ENCODE measurements at regions not wholly inside any gene's neighbourhood (a gene's known extent, or its start where the extent isn't known, plus 50 kb on each side); places are given as distances from the start of the nearest gene placed in this dataset.

DNA sequence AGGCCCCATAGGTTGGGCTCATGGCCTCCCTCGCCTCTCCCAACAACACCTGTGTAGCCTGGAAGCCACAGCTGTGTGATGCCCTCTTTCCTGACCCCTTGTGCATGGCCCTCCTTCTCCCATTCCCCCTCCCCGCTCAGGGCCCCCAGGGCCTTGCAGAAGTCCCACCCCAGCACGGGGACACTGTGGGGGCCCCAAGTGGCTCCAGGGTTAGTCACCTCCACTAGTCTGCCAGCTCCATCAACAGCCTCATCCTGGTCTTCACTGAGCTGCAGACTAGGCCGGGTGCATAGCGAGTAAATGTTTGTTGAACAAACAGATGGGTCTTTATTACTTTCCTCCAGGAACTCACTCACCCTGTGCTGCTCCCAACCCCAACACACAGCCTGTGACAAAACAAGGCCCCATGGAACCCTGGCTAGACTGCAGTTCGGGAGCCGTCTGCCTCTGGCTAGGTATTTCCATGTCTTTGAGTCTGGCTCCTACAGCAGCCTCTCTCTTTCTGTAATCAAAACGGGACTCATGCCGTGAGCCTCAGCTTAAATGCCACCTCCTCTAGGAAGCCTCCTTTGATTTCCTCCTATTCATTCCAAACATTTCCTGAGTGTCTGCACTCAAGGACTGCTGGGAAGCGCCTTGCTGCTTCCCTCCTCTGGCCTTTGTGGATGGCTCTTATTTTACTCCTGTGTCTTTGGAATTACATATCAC is 109.9 kb upstream of the ID2 start:
- no peak for TF ChIP-seq POLR2AphosphoS5 (IDR thresholded peaks at IDR 0.05)
- no peak for TF ChIP-seq EP300 (IDR thresholded peaks at IDR 0.05; ENCODE audit: low read depth)
- TF ChIP-seq, protein P1, sequence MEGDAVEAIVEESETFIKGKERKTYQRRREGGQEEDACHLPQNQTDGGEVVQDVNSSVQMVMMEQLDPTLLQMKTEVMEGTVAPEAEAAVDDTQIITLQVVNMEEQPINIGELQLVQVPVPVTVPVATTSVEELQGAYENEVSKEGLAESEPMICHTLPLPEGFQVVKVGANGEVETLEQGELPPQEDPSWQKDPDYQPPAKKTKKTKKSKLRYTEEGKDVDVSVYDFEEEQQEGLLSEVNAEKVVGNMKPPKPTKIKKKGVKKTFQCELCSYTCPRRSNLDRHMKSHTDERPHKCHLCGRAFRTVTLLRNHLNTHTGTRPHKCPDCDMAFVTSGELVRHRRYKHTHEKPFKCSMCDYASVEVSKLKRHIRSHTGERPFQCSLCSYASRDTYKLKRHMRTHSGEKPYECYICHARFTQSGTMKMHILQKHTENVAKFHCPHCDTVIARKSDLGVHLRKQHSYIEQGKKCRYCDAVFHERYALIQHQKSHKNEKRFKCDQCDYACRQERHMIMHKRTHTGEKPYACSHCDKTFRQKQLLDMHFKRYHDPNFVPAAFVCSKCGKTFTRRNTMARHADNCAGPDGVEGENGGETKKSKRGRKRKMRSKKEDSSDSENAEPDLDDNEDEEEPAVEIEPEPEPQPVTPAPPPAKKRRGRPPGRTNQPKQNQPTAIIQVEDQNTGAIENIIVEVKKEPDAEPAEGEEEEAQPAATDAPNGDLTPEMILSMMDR (IDR thresholded peaks at IDR 0.05) = no peak
- no peak for TF ChIP-seq POLR2A (IDR thresholded peaks at IDR 0.05)
- DNase-seq = peak; percentile 28
- in situ Hi-C loops (cut with MboI; ENCODE audit: low pct_ligation_motif_present in 1 of 4, low pct_unique_long_range_greater_than_20kb in 1 of 4, low sequenced_read_pairs in 3 of 4) = no loop called here
- intact Hi-C loops (cut with DNase I; ENCODE audit: low total_unique reads) = no loop called here
- H3K36me3 ChIP-seq = no peaks in the 10 kb centered on the region
- no peaks in the 10 kb centered on the region for H3K9me3 ChIP-seq
- no peak overlapping the region for H3K4me3 ChIP-seq
- peak overlapping the region; percentile 21 to 72 (median 24) for H3K27ac ChIP-seq
- H3K27me3 ChIP-seq = no peaks in the 10 kb centered on the region
- WGBS, 2 donors (ENCODE audit: low coverage in 1 of 2) = 53 to 57% methylated on average over 1 to 10 of the region's 10 CpGs
- H3K4me1 ChIP-seq = peaks cover 0 to 26% (median 11%) of the 10 kb centered on the region in 4 donors

DNA sequence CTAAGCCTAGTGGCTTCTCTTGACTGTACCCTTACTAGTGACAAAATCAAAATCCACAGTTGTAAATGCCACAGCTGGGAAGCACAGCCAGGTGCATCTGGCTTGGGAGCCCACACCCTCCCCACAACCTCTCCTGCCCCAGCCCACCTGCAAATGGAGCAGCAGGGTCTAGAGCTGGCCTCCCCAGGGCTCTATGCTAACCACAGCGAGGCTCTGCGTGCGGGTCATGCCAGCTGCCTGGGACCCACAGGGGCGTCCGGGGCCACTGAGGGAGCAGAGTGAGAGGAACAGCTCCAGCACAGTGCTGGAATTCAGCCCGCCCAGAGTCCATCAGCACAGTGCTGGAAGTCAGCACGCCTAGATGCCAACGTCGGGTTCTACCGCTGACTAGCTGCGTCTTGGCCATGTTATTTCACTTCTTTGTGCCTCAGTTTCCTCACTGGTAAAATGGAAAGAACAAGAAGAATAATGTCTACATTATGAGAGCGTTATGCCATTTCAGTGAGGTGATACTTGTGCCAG is 109.1 kb upstream of the ID2 start:
- no peak for DNase-seq
- Histone ChIP-seq H3K36me3 (no peaks in the 10 kb centered on the region), H3K4me1 (peaks cover 0 to 26% (median 11%) of the 10 kb centered on the region in 4 donors), H3K4me3 (no peak overlapping the region), H3K27me3 (no peaks in the 10 kb centered on the region), H3K9me3 (no peaks in the 10 kb centered on the region), H3K27ac (peak overlapping the region in 2 of 4 donors; percentile 21 to 72)
- WGBS, 2 donors (ENCODE audit: low coverage in 1 of 2) = 94 to 95% methylated on average over 4 to 12 of the region's 12 CpGs
- TF ChIP-seq, protein P1 (IDR thresholded peaks at IDR 0.05) = no peak
- TF ChIP-seq POLR2A (IDR thresholded peaks at IDR 0.05) (no peak), POLR2AphosphoS5 (IDR thresholded peaks at IDR 0.05) (no peak), EP300 (IDR thresholded peaks at IDR 0.05; ENCODE audit: low read depth) (no peak)
- intact Hi-C loops (cut with DNase I; ENCODE audit: low total_unique reads) = no loop called here
- in situ Hi-C loops (cut with MboI; ENCODE audit: low pct_ligation_motif_present in 1 of 4, low pct_unique_long_range_greater_than_20kb in 1 of 4, low sequenced_read_pairs in 3 of 4) = no loop called here

DNA sequence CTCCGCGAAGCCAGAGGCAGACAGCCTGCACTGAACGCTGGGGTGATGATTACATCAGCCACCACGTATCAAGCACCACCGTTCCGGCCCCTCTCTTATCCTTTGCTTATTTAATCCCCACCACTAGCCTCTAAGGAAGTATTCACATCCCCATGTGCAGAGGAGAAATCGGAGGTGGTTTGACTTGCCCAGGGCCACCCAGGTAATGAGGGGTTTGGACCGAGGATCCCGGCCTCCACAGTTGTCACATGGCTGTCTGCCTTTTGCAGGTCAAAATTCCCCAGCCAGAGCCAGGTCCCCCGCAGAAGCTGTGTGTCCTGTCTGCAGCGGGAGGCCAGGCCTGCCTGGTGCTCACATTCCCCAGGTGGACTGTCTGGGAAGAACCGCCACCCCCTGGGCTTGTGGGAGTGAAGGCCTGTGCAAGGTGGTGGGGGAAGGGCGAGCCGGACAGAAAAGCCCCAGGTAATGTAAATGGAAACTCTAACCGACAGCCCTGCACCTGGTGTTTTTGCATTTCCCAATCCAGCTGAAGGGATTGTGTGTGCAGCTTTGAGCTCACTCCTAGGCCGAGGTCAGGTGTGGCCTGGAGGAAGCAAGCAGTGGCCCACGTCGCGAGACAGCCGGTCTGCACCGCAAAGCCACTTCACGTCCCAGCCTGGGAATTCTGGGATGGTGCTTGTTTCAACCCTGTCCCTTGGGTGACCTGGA is 108.5 kb upstream of the ID2 start:
- Histone ChIP-seq H3K9me3 (no peaks in the 10 kb centered on the region), H3K27ac (peak overlapping the region in 1 of 4 donors; percentile 72), H3K36me3 (no peaks in the 10 kb centered on the region), H3K4me3 (no peak overlapping the region), H3K27me3 (no peaks in the 10 kb centered on the region), H3K4me1 (peaks cover 0 to 26% (median 11%) of the 10 kb centered on the region in 4 donors)
- WGBS, 2 donors (ENCODE audit: low coverage in 1 of 2) = 83 to 88% methylated on average over 6 to 22 of the region's 22 CpGs
- no peak for DNase-seq
- in situ Hi-C loops (cut with MboI; ENCODE audit: low pct_ligation_motif_present in 1 of 4, low pct_unique_long_range_greater_than_20kb in 1 of 4, low sequenced_read_pairs in 3 of 4) (no loop called here), intact Hi-C loops (cut with DNase I; ENCODE audit: low total_unique reads) (no loop called here)
- TF ChIP-seq EP300 (IDR thresholded peaks at IDR 0.05; ENCODE audit: low read depth) = no peak
- TF ChIP-seq, protein P1 (IDR thresholded peaks at IDR 0.05) = no peak
- no peak for TF ChIP-seq POLR2A (IDR thresholded peaks at IDR 0.05)

DNA sequence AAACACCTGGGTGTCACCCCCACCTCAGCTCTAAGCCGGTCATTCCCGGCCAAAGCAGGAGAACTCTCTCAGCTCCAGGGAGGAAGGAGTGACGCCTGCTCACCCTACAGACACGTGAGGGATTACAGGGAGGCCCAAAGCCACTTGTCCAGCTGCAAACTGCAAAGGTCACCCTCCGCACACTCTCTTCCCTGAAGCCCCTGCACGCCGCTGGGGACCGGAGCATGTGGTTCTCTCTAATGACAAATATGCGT is 108.0 kb upstream of the ID2 start:
- peaks cover 0 to 26% (median 11%) of the 10 kb centered on the region in 4 donors for H3K4me1 ChIP-seq
- in situ Hi-C loops (cut with MboI; ENCODE audit: low pct_ligation_motif_present in 1 of 4, low pct_unique_long_range_greater_than_20kb in 1 of 4, low sequenced_read_pairs in 3 of 4) (no loop called here), intact Hi-C loops (cut with DNase I; ENCODE audit: low total_unique reads) (no loop called here)
- DNase-seq = no peak
- no peaks in the 10 kb centered on the region for H3K36me3 ChIP-seq
- 83% methylated on average over 9 of the region's 9 CpGs; no CpG with 5 or more reads in 1 of the 2 donors for WGBS, 2 donors (ENCODE audit: low coverage in 1 of 2)
- H3K9me3 ChIP-seq = no peaks in the 10 kb centered on the region
- no peak overlapping the region for H3K4me3 ChIP-seq
- H3K27me3 ChIP-seq = no peaks in the 10 kb centered on the region
- TF ChIP-seq POLR2AphosphoS5 (IDR thresholded peaks at IDR 0.05) (no peak), POLR2A (IDR thresholded peaks at IDR 0.05) (no peak), EP300 (IDR thresholded peaks at IDR 0.05; ENCODE audit: low read depth) (no peak)
- TF ChIP-seq, protein P1 (IDR thresholded peaks at IDR 0.05) = no peak
- H3K27ac ChIP-seq = peak overlapping the region in 1 of 4 donors; percentile 72
